NCI-H1048 (cell line): ENCODE measurements at regions not wholly inside any gene's neighbourhood (a gene's known extent, or its start where the extent isn't known, plus 50 kb on each side); places are given as distances from the start of the nearest gene placed in this dataset.

ENCODE experiments used
- DNase-seq: peaks from one replicate; lab custom pipeline; 2025; lab: John Stamatoyannopoulos, UW

DNA sequence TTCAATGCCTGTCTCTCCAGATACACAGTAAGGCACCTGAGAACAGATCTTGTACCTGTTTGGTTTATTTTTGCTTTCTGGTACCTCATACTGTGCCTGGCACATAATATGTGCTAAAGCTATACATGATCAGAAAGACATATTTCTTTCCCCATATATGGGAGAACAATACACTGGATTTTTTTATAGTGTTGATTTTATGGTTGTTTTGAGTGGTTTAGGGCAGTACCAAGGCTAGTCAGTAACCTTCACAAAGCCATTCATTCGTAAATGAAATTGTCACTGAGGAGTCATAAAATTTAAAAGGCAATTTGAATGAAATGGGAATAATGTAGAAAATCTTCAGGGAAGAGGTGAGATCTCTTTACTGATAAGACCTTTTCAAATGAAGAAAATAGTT is 810.2 kb downstream of the TUSC7 start:
- no peak for DNase-seq

DNA sequence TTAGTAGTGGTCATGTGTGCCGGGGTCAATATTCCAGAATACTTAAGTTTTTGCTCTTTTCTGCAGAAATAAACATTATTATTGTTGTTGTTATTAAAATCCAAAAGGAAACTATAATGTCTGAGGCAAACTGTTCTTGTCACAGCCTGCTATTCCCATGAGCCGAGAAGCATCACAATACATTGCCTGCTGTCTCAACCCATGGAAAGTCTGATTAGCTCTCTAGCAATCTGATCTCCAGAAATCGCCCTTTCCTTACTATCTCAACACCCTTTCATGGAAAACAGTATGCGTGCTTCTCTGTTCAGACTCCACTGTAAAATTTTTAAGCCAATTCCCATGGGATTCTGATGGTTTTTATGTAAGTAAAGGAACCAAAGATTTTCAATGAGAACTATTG is 811.0 kb downstream of the TUSC7 start:
- DNase-seq, result no peak

DNA sequence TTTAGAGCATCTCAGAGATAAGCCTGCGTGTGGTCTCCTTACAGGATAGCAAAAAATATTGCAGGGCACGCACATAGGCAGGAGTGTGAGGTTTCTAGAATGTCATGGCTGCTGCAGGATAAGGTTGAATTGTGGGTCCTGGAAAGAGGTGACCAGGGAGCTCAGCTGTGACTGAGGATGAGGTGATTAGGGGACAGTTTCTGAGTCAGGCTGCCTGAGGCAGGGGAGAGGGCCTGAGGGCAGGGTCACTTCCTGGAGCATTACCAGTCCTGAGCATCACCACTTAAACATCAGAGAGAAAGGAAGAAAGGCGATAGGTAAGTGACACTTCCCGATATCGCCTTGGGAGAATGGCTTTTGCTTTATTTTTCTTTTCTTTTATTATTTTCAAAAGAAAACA is 813.8 kb downstream of the TUSC7 start:
- DNase-seq, result no peak

DNA sequence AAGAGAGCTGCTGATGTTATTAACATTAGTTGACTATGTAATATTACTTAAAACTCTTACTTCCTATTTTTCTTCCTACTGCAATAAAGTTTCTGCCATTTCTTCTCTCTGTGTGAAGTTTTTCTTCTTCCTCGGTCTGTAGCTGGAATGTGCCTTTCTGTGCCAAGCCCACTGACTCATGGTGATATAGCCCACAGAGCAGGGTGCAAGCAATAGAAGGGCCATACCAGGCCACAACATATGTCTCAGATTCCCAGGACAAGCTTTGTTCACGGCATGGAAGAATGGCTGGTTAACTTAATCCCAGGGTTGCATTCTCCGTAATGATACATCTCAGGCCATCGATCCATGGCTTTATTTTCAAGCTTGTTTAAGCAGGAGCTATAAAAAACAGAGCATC is 815.3 kb downstream of the TUSC7 start:
- no peak for DNase-seq

DNA sequence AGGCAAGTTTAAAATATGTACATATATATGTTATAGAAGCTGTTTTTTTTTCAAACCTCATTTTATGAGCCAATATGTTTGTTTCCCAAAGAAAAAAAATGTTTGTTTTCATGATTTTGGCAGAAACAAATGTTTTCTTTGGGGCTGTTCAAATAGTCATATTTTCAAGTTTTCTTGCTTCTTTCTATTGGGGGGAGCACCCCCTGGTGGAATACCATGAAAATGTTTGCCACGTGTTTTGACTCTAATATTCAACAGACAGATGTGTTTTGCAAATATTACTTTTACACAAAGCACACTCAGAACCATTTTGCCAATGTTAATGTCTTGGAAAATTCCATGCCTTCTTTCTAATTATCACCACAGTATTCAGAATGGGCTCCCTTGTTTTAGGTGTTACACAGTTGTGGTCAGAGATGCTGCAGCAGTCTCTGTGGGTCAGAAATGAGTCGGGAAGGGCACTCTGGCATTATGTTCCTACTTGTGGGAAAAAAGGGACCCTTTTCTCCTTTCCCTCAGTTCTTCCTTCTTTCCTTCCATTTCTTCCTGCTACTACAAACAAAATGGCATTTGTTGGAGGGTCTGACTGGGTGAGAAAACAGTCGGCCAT is 817.0 kb downstream of the TUSC7 start:
- no peak for DNase-seq

DNA sequence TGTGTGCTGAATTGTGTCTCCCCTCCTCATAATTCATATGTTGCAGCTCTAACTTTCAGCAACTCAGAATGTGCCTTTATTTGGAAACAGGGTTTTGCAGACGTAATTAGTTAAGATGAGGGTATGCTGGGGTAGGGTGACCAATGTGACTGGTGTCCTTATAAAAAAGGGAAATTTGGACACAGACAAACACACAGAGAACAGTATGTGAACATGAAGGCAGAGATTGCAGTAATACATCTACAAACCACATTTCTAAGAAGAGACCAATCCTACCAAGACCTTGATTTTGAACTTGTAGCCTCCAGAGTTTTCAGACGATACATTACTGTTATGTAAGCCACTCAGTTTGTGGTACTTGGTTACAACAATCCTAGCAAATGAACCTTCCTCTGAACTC is 817.8 kb downstream of the TUSC7 start:
- no peak for DNase-seq

DNA sequence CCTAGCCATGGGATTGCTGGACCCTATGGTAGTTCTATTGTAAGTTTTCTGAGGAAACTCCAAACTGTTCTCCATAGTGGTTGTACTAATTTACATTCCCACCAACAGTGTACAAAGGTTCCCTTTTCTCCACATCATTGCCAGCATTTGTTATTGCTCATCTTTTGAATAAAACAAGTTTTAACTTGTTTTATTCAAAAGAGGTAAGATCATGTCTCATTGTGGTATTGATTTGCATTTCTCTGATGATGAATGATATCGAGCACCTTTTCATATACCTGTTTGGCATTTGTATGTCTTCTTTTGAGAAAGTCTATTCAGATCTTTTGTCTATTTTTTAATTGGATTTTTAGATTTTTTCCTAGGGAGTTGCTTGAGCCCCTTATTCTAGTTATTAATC is 819.1 kb downstream of the TUSC7 start:
- no peak for DNase-seq

DNA sequence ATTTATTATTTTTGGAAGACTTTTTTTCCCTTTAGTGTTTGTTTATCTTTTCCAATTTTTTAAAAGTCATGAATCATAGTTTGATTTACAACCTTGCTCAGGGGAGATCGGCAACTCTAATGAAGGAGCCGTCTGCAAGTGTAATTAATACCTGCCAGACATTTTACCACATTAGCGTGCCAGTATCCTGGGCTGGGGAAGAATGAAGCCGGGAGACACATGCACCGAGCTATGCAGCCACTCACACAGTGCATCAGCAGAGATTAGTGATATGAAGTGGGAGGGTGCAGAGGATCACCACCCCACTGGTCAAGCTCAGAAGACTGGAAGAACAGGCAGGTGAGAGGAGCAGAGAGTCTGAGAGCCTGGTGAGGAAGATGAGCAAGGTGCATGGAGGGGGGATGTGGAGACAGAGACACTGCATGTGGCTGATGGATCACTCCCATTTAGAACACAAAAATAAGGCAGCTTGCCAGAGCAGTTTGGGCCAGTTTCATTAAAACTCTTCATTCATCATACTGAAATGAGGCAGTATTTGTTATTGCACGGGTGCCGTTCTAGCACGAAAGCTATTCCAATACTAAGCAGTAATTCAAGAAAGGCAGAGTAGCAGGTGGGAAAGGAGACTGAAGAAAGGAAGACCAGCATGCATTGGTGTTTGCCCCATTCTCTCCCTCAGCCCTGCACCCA is 821.6 kb downstream of the TUSC7 start:
- DNase-seq, result no peak

DNA sequence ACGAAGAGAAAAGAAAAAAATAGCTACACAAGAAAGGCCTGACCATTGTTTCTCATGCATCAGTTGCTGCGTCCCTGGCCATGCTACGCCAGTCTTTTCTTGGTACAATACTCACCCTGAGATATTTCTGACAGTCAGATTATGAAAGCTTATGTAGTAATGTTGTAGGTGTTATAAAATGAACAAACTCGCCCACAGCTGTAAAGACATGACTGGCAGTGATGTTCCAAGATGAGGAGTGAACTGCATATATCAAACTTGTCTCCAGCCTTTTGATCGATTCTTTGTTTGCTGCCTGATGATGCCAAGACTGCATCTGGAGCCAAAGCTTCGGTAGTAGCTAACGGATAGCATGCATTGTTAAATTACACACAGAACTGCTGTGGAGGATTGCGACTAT is 822.7 kb downstream of the TUSC7 start:
- no peak for DNase-seq

DNA sequence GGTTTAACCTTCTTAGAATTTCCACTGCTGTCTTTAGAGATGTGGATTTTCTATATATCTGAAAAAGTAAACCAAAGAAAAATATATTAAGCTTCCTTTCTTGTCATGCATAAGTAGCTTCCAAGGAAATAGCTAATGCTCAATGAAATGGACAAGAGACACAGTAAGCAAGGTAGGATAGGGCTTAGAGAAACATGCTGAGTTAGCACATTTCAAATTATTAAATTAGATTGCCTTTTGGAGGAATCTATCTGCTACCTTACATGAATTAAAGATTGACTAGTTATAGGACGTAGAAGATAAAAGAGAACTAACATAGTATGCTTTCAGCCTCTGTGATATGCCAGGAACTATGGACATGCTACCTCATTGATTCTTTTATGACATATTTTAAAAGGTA is 824.6 kb downstream of the TUSC7 start:
- no peak for DNase-seq

DNA sequence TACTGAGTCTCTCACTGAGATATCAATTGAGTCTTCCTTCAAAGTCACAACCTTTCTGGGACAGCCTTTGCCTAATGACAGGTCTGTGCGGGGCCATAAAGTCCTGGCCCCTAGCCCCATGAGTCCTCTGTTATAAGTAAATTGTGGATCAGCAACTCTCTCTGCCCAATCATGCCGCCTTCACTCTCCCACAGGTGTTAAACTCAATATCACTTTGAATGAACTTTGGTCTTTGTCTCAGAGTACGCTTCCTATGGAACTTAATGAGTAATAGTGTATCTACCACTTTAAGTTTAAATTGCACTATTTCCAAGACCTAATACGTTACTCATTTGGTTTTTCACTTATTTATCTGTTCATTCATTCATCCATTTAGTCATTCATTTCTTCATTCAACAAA is 826.4 kb downstream of the TUSC7 start:
- DNase-seq, result no peak

DNA sequence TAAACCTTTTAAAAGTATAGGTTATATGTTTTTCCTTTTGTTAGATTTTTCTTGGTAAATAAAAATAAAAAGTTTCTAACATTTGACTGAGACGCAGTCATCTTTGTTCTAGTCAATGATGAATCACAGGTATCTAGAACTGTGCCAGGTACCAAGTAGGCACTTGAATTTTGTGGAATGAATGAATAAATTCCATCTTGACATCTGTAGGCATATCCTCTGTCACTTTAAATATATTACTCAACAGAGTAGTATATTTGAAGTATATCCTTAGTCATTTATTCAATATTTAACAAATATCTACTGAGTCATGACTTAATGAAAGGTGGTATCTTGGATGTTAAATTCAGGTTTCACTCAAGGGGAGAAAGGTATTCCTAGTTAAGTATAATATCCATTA is 828.4 kb downstream of the TUSC7 start:
- DNase-seq, result no peak

DNA sequence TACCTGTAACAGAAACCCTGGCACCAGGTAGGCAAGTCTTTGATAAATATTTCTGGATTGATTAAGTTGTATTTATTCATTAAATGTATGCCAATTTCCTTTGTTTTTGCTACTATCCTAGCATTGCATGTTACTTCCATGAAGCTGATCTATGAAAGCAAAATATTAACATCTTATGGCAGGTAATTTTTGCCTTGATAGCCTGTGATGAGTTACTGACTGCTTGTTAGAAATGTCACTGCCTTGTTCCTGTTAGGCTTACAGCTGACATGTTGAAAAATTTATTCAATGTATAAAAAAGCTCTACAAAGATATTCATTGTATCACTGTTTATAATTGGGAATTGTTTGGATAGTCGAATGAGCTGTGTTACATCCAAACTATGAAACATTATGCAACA is 830.1 kb downstream of the TUSC7 start:
- no peak for DNase-seq

DNA sequence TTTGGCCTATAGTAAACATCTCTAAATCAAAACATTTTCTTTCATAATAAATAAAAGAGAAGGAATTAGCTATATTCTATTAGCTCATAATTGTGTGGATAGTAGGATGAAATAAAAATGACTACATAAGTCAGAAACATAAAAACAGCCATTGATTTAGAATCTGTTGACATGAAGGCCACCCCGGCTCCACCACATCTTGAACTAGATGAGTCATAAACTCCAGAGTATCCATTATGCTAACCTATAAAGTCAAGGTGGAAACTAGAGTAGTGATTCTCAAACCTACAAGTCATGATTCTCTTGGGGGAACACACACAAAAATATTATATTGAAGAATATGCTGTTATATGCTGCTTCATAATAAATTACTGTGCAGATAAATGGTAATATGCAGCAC is 831.0 kb downstream of the TUSC7 start:
- DNase-seq, result no peak

DNA sequence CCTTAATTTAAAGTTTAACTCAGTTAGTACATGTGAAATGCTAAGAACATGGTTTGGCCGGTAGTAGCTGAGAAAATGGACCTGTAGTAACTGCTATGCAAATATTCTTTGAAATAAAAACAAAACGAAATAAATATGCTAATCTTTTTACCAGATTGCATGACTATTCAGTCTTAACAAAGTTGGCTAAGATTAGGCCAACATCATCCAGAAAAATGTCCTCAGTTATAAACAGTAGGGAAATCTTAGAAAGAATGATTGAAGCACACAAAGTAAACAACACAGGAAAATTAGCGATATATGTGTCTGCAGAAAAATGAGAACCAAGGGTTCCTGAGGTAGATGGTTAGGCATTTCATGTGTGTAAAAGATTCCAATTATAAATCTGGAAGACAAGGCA is 832.1 kb downstream of the TUSC7 start:
- DNase-seq, result no peak

DNA sequence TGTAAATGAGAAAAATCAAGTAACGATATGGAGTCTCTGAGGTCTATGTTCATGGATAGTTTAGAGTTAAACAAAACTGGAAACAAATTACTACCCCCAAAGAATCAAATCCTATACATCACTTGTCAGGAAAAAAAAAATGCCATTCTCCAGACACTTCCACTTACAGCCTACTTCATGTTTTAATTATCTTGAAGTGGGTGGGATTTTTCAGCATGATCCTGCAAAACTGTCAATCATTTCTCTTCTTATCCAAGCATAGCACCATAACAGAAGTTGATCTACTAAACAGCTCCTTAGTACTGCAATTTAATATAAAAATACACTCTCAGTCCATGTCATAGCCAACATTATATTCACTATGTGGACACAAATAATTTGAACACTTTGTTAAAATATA is 833.9 kb downstream of the TUSC7 start:
- no peak for DNase-seq

DNA sequence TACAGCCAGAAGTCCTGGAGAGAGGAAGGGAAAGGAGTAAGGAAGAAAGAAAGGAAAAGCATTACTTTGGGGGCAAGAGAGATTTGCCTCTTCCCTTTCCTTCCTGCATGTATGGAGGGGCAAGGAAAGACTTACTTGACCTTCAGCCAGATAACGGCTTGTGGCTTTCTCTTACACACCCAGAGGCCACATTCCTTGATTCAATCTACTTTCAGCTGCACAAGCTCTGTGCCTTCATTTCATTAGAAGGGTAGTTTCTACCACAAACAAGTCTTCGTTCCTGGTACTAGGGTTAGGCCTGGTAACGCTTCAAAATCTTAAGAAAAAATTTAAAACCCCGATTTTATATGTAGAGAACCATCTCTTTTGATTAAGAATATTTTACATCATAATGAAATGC is 835.9 kb downstream of the TUSC7 start:
- DNase-seq, result no peak

DNA sequence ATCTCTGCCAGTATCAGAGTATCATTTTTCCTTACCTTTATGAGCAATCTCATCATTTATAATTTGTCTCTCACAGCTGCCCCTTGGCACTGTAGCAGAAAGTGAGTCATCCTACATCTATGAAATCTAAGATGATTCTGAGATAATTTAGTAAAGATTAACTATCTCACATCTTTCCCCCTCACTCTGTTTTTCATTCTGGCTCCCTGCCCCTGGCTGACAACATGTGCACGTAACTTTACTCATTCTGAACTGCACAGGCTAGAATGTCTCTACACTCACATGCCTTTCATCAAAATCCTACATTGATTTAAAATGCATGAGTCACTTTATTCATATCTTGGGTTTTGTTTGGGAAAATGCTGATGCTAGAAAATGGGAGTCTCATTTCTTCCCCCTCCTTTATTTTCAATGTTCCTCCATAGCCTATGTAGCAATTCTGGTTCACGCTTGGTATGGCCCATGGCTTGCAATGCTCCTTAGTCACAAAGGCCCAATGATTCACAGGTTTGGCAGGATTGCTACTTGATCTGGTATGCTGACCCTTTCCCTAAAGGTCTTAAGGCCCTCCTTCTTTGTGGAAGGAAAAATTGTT is 838.5 kb downstream of the TUSC7 start:
- no peak for DNase-seq

DNA sequence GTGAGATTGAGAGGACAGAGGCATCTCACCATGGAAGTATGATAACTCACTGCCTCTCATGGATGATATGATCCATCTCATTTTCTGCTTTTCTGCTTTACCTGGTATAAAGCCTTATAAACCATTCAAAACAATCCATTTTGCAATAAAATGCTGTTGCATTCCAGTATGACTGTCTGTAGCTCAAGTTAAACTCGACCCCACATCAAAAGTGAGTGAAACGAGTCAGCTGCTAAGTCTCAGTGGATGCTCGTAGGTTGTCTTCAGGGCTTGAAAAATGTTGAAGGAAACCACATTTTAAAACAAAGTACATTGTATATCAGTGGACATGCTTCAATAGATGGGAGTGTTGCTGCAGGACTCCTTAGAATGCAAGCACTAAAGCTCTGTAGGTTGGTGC is 839.0 kb downstream of the TUSC7 start:
- DNase-seq, result no peak

DNA sequence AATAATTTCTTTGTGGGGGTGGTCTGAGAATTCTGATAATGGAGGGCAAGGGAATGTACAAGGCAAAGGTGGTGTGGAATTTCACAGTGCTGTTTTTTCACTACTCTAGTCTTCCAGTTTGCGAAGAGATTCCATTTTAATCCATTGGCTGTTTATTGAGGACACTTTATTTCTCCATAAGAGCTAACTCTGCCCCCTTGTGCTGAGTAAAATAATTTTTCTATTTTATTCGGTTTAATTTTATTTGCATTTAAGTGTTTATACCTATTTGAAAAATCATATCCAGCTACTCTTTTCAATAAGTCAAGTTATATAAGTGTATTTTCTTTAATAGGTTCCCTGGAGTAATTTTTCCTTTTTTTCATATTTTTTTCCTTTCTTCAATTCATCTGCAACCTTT is 840.1 kb downstream of the TUSC7 start:
- no peak for DNase-seq

DNA sequence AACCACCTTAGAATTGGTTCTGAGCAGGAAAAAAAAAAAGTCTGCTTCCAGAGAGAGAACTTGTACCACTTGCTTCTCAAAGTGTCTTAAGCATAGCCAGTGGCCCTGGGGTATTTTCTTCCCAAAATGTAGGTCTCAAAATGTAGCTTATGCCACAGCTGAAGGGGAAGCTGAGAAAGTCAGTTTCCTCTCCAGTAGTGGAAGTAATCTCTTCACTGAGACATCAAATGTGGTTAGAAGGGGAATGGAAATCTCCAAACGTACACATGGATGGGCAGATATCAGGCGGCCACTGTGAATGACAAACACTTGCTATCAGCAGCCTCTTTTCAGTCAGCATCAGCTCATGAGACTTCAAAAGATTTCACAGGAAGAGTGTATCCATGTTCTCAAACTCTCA is 841.2 kb downstream of the TUSC7 start:
- DNase-seq, result no peak

DNA sequence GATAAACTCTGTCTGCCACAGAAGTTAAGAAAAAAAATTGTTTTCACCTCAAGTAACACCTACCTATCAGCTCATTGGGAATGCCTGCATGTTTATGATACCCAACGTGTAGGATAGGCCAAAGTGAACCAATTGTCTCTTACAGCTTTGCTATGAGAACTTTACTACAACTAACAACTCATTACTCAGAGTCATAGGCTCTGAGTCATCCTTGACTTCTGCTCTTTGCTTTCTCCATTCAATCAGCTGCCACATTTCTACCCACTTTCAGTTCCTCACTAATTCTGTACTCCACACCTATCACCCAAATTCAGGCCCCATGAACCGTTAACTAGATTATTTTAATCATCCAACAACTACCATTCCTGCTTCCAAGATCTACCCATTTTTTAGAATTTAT is 843.9 kb downstream of the TUSC7 start:
- no peak for DNase-seq

DNA sequence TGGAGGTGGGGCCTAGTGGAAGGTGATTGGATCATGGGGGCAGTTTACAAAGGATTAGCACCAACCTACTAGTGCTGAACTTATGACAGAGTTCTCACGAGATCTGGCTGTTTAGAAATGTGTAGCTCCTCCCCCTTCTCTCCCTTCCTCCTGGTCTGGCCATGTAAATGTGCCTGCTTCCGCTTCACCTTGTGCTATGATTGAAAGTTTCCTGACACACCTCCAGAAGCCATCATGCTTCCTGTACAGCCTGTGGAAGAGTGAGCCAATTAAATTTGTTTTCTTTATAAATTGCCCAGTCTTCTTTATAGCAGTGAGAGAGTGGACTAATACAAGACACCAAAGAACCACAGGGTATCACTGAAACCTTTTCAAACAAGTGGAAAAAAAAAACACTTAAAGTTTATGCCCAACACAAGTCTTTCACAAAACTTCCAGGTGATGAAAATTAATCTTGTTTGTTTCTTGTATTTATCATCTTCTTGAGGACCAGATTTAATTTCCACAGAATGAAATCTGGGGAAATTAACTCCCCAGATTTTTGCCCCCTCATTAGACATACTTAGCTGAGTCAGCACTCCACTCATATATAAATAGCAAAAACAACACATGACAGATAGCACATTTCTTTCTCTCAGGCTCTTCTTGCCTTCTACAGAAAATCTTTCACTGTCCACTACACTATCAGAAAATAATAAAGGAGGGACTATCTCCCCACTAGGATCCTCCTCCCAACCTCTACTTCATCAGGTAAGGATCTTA is 847.2 kb downstream of the TUSC7 start:
- DNase-seq, result no peak
